T-helper 2 cell (primary cell): ENCODE measurements at regions not wholly inside any gene's neighbourhood (a gene's known extent, or its start where the extent isn't known, plus 50 kb on each side); places are given as distances from the start of the nearest gene placed in this dataset.

Experiments used
- DNase-seq, 5 experiments: peaks; one replicate each; pipeline versions ENCODE4 v3.0.0 to v3.0.0-alpha.2; 2012 to 2022

GRCh38 chr6:166747644-166748595, 120.9 kb upstream of the RPS6KA2 start:
- no peak for DNase-seq

GRCh38 chr6:166745801-166746668, 119.0 kb upstream of the RPS6KA2 start:
- DNase-seq: no peak

DNA sequence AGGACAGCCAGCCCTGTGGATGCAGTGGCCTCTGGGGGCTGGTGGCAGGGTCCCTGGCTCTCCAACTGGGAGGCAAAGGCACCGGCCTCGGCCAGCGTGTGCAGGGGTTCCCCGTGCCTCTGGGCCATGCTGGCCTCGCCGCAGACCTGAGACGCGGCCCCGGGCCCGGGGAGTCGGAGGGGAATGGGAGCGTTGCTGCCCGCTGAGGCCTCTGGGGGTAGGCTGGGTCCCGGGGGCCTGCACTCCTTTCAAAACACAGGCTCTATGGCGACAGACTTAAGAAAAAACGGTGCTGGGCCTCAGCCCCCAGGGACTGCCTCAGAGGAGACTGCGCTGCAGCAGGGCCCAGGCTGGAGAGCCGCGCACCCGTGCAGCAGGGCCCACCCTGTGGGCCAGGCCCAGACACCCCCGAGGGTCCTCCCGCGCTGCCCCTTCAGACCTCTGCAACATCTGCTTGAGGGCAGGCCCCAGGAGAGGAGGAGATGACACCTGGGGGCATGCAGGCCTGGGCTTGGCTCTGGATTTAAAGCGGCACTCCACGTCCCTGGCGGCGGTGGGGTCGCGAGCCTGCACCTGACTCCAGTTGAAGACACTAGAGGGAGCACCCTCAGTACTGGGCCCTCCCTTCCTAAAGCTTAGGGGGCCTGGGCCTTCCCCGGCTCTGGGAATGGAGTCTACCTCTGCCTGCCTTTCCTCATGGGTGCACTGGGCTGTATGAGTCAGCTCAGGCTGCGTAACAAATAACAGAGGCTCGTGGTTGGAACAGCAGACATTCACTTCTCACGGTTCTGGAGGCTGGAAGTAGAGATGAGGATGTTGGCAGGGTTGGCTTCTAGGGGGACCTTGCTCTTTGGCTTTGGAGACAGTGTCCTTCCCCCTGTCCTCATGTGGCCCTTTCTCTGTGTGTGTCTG, 117.4 kb upstream of the RPS6KA2 start:
- DNase-seq: no peak

DNA sequence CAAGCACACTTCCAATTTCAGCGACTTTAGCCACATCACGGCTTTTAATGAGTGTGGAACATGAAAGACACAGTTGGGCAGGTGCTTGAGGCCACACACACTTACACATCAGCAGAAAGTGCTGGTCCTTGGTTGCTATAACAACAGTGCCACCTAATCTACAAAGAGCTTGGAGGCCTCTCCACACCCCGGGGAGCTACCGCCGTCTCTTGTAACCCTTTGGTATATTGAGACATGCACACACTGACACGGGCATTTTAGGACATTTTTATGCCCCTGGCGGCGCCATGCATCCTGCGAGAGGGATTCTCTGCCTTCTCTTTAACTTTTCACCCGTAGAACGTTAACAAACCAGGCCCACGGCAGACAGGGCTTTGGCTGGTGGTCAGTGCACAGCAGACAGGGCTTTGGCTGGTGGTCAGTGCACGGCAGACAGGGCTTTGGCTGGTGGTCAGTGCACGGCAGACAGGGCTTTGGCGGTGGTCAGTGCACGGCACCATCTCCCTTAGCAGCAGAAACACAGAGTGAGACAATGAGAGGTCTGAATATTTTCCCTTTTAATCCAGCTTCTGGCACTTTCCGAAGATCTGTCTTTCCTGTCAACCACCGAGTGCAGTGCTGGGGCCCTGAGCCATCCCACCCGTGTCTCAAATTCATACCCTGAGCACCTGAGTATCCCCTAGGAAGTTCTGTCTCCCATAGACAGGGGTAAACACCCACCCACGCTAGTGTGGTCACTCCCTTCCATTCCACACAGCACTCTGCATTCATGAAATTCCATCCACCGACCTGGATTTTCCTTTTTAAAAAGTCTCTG, 116.6 kb upstream of the RPS6KA2 start:
- no peak for DNase-seq

DNA sequence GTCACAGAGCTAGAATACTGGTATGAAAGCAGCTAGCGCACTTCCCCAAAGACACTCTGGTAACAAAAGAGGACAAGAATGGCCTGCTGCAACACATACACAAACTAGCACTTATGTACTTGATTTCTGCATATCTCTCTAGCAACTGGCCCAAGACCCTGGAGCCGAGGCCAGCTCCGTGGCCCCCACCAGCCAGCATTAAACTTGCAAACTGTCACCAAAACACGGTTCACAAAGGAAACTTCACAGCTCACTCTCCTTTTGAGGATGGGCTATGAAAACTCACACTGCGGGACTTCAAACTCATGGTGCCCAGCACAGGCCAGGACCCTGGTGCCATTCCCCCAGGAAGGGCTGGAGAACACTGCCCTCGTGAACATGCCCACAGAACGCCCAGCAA, 115.9 kb upstream of the RPS6KA2 start:
- no peak for DNase-seq

- DNase-seq: no peak
Observed at GRCh38 chr6:166739976-166740318, 112.9 kb upstream of the RPS6KA2 start.

GRCh38 chr6:166739117-166739975, 112.3 kb upstream of the RPS6KA2 start:
- no peak for DNase-seq

DNA sequence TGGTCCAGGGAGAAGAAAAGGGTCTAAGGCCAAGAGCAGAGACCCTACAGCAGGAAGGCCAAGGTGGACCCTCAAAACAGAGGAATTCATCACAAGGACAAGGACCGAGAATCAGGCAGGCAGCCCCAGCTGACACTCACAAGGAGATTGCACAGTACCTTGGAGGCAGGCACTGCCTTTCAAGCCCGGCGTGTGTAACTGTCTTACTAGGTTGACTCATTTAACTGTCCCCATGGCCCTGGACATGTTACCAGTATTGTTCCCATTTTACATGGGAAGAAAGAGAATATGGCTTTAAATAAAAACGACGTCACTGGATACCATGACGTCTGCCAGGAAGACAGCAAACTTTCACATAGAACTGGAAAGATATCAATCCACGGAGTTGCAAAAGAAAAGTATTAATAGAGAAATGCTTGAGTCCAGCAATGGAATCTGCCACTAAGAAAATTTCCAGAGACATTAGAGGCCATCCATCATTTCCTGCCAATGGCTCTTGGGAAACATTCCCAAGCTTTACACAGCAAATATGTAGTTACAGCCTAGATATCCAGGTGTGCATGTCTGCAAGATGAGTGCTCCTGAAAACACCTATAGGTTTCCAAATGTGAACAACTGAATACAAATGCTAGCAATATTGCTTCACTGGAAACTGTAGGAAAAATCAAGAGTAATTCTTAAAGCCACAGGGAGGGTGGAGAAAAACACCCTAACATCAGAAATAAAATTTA, 111.5 kb upstream of the RPS6KA2 start:
- no peak for DNase-seq

DNA sequence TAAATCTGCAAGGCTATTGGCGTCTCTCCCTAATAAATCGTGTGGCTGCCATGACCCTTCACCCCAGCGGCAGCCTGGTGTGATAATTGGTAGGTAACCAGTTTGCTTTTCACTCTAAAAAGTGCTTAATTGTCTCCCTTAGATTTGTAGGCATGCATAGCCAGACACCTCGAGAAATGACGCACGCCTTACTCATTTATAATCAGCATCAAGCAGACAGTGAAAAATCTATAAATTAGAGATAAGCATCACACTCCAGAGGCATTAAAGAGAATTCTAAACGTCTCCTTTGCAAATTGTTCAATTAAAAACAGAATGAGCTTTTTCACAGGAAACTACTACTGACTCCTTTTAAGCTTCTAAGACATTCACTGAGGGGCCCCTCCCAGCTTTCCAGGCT, 110.2 kb upstream of the RPS6KA2 start:
- DNase-seq: no peak

GRCh38 chr6:166736634-166737033, 109.6 kb upstream of the RPS6KA2 start:
- DNase-seq: no peak

GRCh38 chr6:166733900-166734299, 106.8 kb upstream of the RPS6KA2 start:
- no peak for DNase-seq

- DNase-seq: no peak
Observed at GRCh38 chr6:166729658-166730057, 102.6 kb upstream of the RPS6KA2 start.

GRCh38 chr6:166728884-166729530, 102.0 kb upstream of the RPS6KA2 start:
- DNase-seq: no peak

DNA sequence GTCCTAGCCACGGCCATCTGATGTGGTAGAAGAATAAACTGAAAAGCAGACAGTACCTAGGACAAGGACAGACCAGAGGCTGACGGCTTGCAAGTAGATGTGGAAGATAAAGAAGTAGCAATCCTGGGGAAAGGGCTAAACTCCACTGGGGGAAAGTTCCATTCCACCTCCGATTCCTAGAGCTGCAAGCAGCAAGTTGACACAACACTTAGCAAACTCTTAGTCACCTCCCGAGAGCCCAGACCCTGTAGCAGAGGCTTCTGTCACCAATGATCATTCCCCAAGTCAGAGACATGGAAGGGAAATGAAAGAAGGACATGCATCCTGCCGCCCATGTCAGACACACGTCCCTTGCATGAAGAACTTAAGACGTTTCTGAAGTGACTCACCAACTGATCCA, 99.2 kb upstream of the RPS6KA2 start:
- no peak for DNase-seq

DNA sequence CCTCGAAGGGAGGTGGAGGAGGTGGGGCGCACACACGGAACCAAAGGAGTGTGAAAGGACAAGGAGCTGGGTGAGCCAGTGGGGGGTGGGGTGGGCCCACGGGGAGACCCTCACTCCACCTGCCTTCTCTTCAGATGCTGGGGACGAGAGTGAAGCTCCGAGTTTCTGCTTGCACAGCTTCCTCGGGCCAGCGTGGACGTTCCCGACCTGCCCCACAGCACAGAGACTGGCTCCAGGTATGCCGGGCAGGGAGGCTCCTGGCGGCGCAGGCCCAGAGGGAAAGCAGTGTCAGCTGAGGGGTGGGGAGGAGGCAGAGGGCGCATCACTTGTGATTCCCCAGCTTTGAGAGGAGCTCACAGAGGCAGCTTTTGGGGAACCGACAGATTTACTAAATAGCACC, 98.5 kb upstream of the RPS6KA2 start:
- DNase-seq: no peak

DNA sequence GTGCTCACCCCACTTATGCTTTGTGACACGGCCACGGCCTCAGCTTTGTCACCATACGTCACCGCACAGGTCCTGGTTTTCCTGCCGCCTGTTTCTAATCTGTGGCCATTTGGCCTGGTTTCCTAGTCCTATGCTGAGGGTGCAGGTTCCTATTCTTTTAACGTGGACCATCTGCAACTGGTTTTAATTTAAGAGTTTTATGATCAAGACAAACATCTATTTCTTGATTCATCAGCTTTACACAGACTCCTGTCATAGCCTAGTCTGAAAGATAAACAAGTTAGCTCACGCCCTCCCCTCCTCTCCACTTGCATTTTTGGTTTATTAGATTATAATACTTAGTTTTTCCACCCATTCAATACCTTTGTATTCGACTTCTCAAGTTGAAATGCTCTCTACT, 97.5 kb upstream of the RPS6KA2 start:
- no peak for DNase-seq

DNA sequence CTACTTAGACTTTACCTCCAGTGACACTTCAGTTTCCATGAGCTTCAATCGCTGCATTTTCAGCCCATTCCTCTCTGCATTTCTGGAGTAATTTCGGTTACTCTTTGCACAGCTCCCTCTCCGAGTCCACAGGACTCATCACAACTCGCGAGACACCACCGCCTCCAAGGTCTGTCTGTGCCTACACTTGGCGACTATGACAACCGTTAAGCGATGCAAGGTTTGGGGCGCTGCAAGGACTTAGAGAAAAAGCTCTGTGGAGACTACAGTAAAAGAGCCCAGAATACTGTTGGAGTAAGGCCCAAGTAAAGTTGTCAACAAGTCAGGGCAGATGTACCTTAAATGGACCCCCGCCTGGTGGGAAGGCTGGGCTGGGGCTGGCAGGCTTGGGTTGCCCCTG, 95.7 kb upstream of the RPS6KA2 start:
- DNase-seq: no peak

DNA sequence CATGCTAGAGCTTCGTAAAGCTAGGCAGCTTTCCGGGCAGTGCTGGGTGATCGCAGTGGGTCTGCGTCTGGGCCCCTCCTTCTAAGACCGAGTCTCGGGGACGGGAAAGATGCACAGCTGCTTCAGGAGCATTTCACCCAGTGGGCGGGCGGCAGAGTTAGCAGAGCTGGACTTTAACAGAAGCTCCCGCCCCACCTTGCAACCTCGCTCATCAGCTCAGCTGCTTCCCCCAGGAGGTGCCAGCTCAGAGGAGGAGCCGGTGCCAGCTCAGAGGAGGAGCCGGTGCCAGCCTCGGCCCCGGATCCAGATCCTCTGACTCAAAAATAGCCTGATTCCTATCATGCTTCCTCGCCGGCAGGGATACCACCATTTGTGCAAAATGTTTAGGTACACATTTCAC, 94.5 kb upstream of the RPS6KA2 start:
- DNase-seq: no peak

DNA sequence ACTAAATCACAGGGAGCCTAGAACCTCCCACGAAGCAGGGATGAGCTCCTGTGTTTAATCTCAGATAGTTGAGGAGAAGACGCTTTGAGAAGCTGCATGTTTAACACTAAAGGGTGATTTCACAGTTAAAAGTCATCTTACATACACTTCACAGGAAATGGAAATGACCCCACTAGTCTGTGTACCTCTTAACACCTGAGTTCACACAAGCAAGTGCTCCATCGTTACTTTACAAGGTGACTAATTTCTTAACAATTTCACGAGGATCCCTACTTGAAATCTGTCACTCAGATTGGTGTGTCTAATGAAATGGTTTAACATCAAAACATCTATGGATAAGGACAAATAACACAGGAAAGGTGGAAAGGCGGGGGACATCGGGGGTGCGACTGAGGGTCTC, 93.8 kb upstream of the RPS6KA2 start:
- no peak for DNase-seq

- DNase-seq: no peak
Observed at GRCh38 chr6:166719019-166719418, 92.0 kb upstream of the RPS6KA2 start.
